Upper lobe of left lung (tissue), 4 donors: ENCODE measurements at regions not wholly inside any gene's neighbourhood (a gene's known extent, or its start where the extent isn't known, plus 50 kb on each side); places are given as distances from the start of the nearest gene placed in this dataset.

Experiments used
- POLR2A ChIP-seq, 4 donors: fragments of 450-650 bp; IDR thresholded peaks; one replicate each; pipeline ENCODE4 v1.5.1; 2016 to 2017; ENCODE audit warnings: antibody characterized with exemption in 4 of 4, mild to moderate bottlenecking in 2 of 4
- TF ChIP-seq, protein P1 (sequence below), 6 experiments: fragments of 450-650 bp in 4 of 6; fragments of 200-600 bp in 2 of 6; sonication (generic) in 2 of 6; IDR thresholded peaks; one replicate each; pipeline ENCODE4 v1.5.1; 2016 to 2019; ENCODE audit warnings: antibody characterized with exemption in 6 of 6

DNA sequence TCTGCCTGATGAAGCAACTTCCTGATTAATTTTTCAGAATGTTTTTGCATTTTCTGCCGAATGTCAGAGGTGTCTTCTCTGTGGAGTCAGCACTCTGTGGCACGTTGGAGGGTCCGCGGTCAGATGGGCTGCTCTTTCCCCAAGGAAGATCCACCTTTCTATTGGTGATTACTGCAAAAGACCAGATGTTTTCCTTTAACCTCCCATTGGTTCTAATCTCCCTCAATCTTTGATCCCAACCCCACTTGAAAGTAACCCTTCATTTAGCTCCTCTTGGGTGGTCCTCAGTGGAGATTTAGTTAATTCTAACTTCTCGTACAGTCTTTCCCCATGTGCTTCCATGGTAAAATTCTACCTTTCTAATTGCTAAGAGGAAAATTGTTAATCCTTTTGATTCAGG is 397.7 kb upstream of the DDHD1 start:
- no peak for TF ChIP-seq POLR2A (IDR thresholded peaks at IDR 0.05)
- TF ChIP-seq, protein P1, sequence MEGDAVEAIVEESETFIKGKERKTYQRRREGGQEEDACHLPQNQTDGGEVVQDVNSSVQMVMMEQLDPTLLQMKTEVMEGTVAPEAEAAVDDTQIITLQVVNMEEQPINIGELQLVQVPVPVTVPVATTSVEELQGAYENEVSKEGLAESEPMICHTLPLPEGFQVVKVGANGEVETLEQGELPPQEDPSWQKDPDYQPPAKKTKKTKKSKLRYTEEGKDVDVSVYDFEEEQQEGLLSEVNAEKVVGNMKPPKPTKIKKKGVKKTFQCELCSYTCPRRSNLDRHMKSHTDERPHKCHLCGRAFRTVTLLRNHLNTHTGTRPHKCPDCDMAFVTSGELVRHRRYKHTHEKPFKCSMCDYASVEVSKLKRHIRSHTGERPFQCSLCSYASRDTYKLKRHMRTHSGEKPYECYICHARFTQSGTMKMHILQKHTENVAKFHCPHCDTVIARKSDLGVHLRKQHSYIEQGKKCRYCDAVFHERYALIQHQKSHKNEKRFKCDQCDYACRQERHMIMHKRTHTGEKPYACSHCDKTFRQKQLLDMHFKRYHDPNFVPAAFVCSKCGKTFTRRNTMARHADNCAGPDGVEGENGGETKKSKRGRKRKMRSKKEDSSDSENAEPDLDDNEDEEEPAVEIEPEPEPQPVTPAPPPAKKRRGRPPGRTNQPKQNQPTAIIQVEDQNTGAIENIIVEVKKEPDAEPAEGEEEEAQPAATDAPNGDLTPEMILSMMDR (IDR thresholded peaks at IDR 0.05), result no peak
